DMS 273 treated with DMSO at 0.1 percent for 48 hours (cell line): ENCODE measurements at regions not wholly inside any gene's neighbourhood (a gene's known extent, or its start where the extent isn't known, plus 50 kb on each side); places are given as distances from the start of the nearest gene placed in this dataset.

ENCODE experiments used
- DNase-seq: peaks from one replicate; lab custom pipeline; 2025; lab: John Stamatoyannopoulos, UW

GRCh38 chr1:220410611-220411010, 117.3 kb upstream of the MARK1 start:
- DNase-seq: no peak

- DNase-seq: no peak
Measured at GRCh38 chr1:220409771-220410595, 118.0 kb upstream of the MARK1 start.

GRCh38 chr1:220407191-220407590, 120.7 kb upstream of the MARK1 start:
- no peak for DNase-seq

GRCh38 chr1:220398238-220398637, 126.0 kb upstream of the RAB3GAP2 start:
- DNase-seq: no peak

GRCh38 chr1:220391491-220391890, 119.2 kb upstream of the RAB3GAP2 start:
- no peak for DNase-seq

GRCh38 chr1:220389634-220390033, 117.4 kb upstream of the RAB3GAP2 start:
- no peak for DNase-seq

GRCh38 chr1:220386494-220387195, 114.4 kb upstream of the RAB3GAP2 start:
- DNase-seq: no peak

- DNase-seq: no peak
Measured at GRCh38 chr1:220385158-220385557, 112.9 kb upstream of the RAB3GAP2 start.

GRCh38 chr1:220382994-220383393, 110.7 kb upstream of the RAB3GAP2 start:
- DNase-seq: no peak

GRCh38 chr1:220380885-220381284, 108.6 kb upstream of the RAB3GAP2 start:
- no peak for DNase-seq

GRCh38 chr1:220378571-220379302, 106.5 kb upstream of the RAB3GAP2 start:
- DNase-seq: no peak

- DNase-seq: no peak
Measured at GRCh38 chr1:220375715-220376114, 103.5 kb upstream of the RAB3GAP2 start.

GRCh38 chr1:220374449-220374848, 102.2 kb upstream of the RAB3GAP2 start:
- no peak for DNase-seq

GRCh38 chr1:220372451-220372850, 100.2 kb upstream of the RAB3GAP2 start:
- no peak for DNase-seq

GRCh38 chr1:220371324-220371723, 99.1 kb upstream of the RAB3GAP2 start:
- no peak for DNase-seq

- peak; percentile 54 for DNase-seq
Measured at GRCh38 chr1:220370041-220370700, 97.9 kb upstream of the RAB3GAP2 start.

GRCh38 chr1:220369511-220369910, 97.3 kb upstream of the RAB3GAP2 start:
- no peak for DNase-seq

GRCh38 chr1:220368352-220369265, 96.4 kb upstream of the RAB3GAP2 start:
- no peak for DNase-seq

GRCh38 chr1:220367833-220368232, 95.6 kb upstream of the RAB3GAP2 start:
- no peak for DNase-seq

GRCh38 chr1:220366269-220366668, 94.0 kb upstream of the RAB3GAP2 start:
- no peak for DNase-seq

- peak; percentile 92 for DNase-seq
Measured at GRCh38 chr1:220363196-220363837, 91.1 kb upstream of the RAB3GAP2 start.
